Non-pigmented ciliary epithelial cell (primary cell): ENCODE measurements at regions not wholly inside any gene's neighbourhood (a gene's known extent, or its start where the extent isn't known, plus 50 kb on each side); places are given as distances from the start of the nearest gene placed in this dataset.

ENCODE experiments used
- DNase-seq: peaks from one replicate; pipeline ENCODE4 v3.0.0-alpha.2; 2010; ENCODE audit warnings: low read depth

GRCh38 chr3:42037318-42037945, 53.7 kb upstream of the TRAK1 start:
- no peak for DNase-seq

GRCh38 chr3:42036483-42036823, 54.7 kb upstream of the TRAK1 start:
- DNase-seq, result peak; percentile 86

- DNase-seq, result no peak
These were observed 55.2 kb upstream of the TRAK1 start for GRCh38 chr3:42035816-42036482.

GRCh38 chr3:42035007-42035406, 56.1 kb upstream of the TRAK1 start:
- DNase-seq, result no peak

- no peak for DNase-seq
These were observed 57.4 kb upstream of the TRAK1 start for GRCh38 chr3:42033741-42034140.

GRCh38 chr3:42032693-42033349, 58.3 kb upstream of the TRAK1 start:
- DNase-seq, result peak; percentile 91

GRCh38 chr3:42031808-42032480, 59.2 kb upstream of the TRAK1 start:
- DNase-seq, result peak; percentile 59

GRCh38 chr3:42028474-42028873, 62.7 kb upstream of the TRAK1 start:
- no peak for DNase-seq

GRCh38 chr3:42027571-42027970, 63.6 kb upstream of the TRAK1 start:
- DNase-seq, result no peak

GRCh38 chr3:42025370-42026138, 63.7 kb upstream of the ULK4 start:
- peak; percentile 94 for DNase-seq

- DNase-seq, result no peak
These were observed 62.9 kb upstream of the ULK4 start for GRCh38 chr3:42024591-42025351.

GRCh38 chr3:42023380-42023779, 61.5 kb upstream of the ULK4 start:
- no peak for DNase-seq

- DNase-seq, result no peak
These were observed 60.5 kb upstream of the ULK4 start for GRCh38 chr3:42022355-42022754.

GRCh38 chr3:42020684-42021307, 58.9 kb upstream of the ULK4 start:
- peak; percentile 61 for DNase-seq

GRCh38 chr3:42019953-42020260, 58.0 kb upstream of the ULK4 start:
- DNase-seq, result no peak

- no peak for DNase-seq
These were observed 57.4 kb upstream of the ULK4 start for GRCh38 chr3:42019144-42019952.

GRCh38 chr3:42014921-42015533, 53.1 kb upstream of the ULK4 start:
- no peak for DNase-seq

- no peak for DNase-seq
These were observed 52.6 kb upstream of the ULK4 start for GRCh38 chr3:42014458-42014920.

GRCh38 chr3:42013691-42014457, 52.0 kb upstream of the ULK4 start:
- DNase-seq, result no peak
